Naive thymus-derived CD8-positive, alpha-beta T cell (primary cell): ENCODE measurements at regions not wholly inside any gene's neighbourhood (a gene's known extent, or its start where the extent isn't known, plus 50 kb on each side); places are given as distances from the start of the nearest gene placed in this dataset.

Experiments used
- ATAC-seq, 2 donors: fragments of 150-1000 bp; cut with Tn5 transposase in 1 of 2; sonication (Bioruptor Pico), chemical (Tn5 transposase) in 1 of 2; 1 replicate in 1 of 2; 2 replicates in 1 of 2; pipeline ENCODE4 v1.10.0; 2021; ENCODE audit warnings: mild to moderate bottlenecking in 2 of 2, moderate library complexity in 2 of 2
- POLR2A ChIA-PET: fragments of 350-600 bp; sonication (Branson Sonifier 250); formaldehyde crosslinking; loops from one replicate; lab custom pipeline; 2021; ENCODE audit warnings: antibody characterized with exemption; lab: Charles Lee
- DNase-seq, 10 donors: peaks; one replicate each; pipeline versions ENCODE4 v3.0.0 to v3.0.0-alpha.2; 2020 to 2022
- H3K27ac Mint-ChIP-seq, 10 donors: one replicate each; pipeline ENCODE4 v1.8.0; 2020 to 2022; ENCODE audit warnings: mild to moderate bottlenecking in 10 of 10, mixed read lengths in 10 of 10, moderate library complexity in 4 of 10, inconsistent platforms in 1 of 10
- H3K27me3 Mint-ChIP-seq, 5 donors: one replicate each; pipeline ENCODE4 v1.8.0; 2021 to 2022; ENCODE audit warnings: mixed read lengths in 5 of 5
- H3K36me3 Mint-ChIP-seq, 3 donors: one replicate each; pipeline ENCODE4 v1.8.0; 2020 to 2022; ENCODE audit warnings: mixed read lengths in 3 of 3, mild to moderate bottlenecking in 2 of 3, inconsistent platforms in 1 of 3
- H3K4me1 Mint-ChIP-seq, 4 donors: one replicate each; pipeline ENCODE4 v1.8.0; 2021 to 2022; ENCODE audit warnings: mixed read lengths in 4 of 4
- H3K4me3 Mint-ChIP-seq, 10 donors: one replicate each; pipeline ENCODE4 v1.8.0; 2020 to 2022; ENCODE audit warnings: mild to moderate bottlenecking in 10 of 10, mixed read lengths in 10 of 10, moderate library complexity in 6 of 10, inconsistent platforms in 1 of 10
- H3K9me3 Mint-ChIP-seq, 9 donors: one replicate each; pipeline ENCODE4 v1.8.0; 2020 to 2022; ENCODE audit warnings: mixed read lengths in 9 of 9, mild to moderate bottlenecking in 3 of 9, inconsistent platforms in 1 of 9, moderate library complexity in 1 of 9

GRCh38 chr2:117714745-117715417 is 99.6 kb upstream of the DDX18 start:
- Mint-ChIP-seq H3K4me1 (no peaks in the 10 kb centered on the region), H3K27ac (no peak overlapping the region), H3K4me3 (no peak overlapping the region), H3K36me3 (no peaks in the 10 kb centered on the region), H3K27me3 (peaks cover 0 to 14% (median 3%) of the 10 kb centered on the region in 5 donors), H3K9me3 (peaks cover 0 to 29% (median 4%) of the 10 kb centered on the region in 9 donors)
- DNase-seq (no peak), ATAC-seq (no peak)
- POLR2A ChIA-PET = no interaction called here

GRCh38 chr2:117716505-117716904 is 98.0 kb upstream of the DDX18 start:
- no peak overlapping the region for H3K4me3 Mint-ChIP-seq
- H3K36me3 Mint-ChIP-seq = no peaks in the 10 kb centered on the region
- H3K27me3 Mint-ChIP-seq = peaks cover 0 to 30% (median 3%) of the 10 kb centered on the region in 5 donors
- no peak overlapping the region for H3K27ac Mint-ChIP-seq
- H3K9me3 Mint-ChIP-seq = peaks cover 0 to 17% (median 4%) of the 10 kb centered on the region in 9 donors
- no peaks in the 10 kb centered on the region for H3K4me1 Mint-ChIP-seq
- ATAC-seq (no peak), DNase-seq (no peak)
- POLR2A ChIA-PET = no interaction called here

GRCh38 chr2:117717072-117717471 is 97.4 kb upstream of the DDX18 start:
- H3K9me3 Mint-ChIP-seq = peaks cover 0 to 11% (median under 1%) of the 10 kb centered on the region in 9 donors
- peaks cover 0 to 30% (median 3%) of the 10 kb centered on the region in 5 donors for H3K27me3 Mint-ChIP-seq
- POLR2A ChIA-PET = no interaction called here
- no peak overlapping the region for H3K27ac Mint-ChIP-seq
- no peak overlapping the region for H3K4me3 Mint-ChIP-seq
- no peak for ATAC-seq
- H3K4me1 Mint-ChIP-seq = peaks cover 0 to under 1% (median 0%) of the 10 kb centered on the region in 4 donors
- H3K36me3 Mint-ChIP-seq = no peaks in the 10 kb centered on the region
- DNase-seq = no peak

GRCh38 chr2:117718048-117718447 is 96.4 kb upstream of the DDX18 start:
- no peak for ATAC-seq
- Mint-ChIP-seq H3K27ac (no peak overlapping the region), H3K36me3 (no peaks in the 10 kb centered on the region), H3K9me3 (peaks cover 0 to 4% (median 0%) of the 10 kb centered on the region in 9 donors), H3K4me1 (peaks cover 0 to 6% (median 3%) of the 10 kb centered on the region in 4 donors), H3K4me3 (no peak overlapping the region), H3K27me3 (peaks cover 0 to 30% (median 3%) of the 10 kb centered on the region in 5 donors)
- POLR2A ChIA-PET = no interaction called here
- DNase-seq = no peak

- H3K4me3 Mint-ChIP-seq = no peak overlapping the region
- no peaks in the 10 kb centered on the region for H3K36me3 Mint-ChIP-seq
- no peaks in the 10 kb centered on the region for H3K9me3 Mint-ChIP-seq
- H3K4me1 Mint-ChIP-seq = peaks cover 0 to 6% (median 3%) of the 10 kb centered on the region in 4 donors
- peaks cover 0 to 30% (median 5%) of the 10 kb centered on the region in 5 donors for H3K27me3 Mint-ChIP-seq
- H3K27ac Mint-ChIP-seq = no peak overlapping the region
- no peak for ATAC-seq
- no peak for DNase-seq
- POLR2A ChIA-PET = no interaction called here
These were observed 93.7 kb upstream of the DDX18 start for GRCh38 chr2:117720765-117721164.

- Mint-ChIP-seq H3K4me3 (no peak overlapping the region), H3K27ac (no peak overlapping the region), H3K36me3 (no peaks in the 10 kb centered on the region), H3K4me1 (peaks cover 0 to 6% (median 3%) of the 10 kb centered on the region in 4 donors), H3K27me3 (peaks cover 0 to 30% (median 5%) of the 10 kb centered on the region in 5 donors), H3K9me3 (no peaks in the 10 kb centered on the region)
- no peak for DNase-seq
- POLR2A ChIA-PET = no interaction called here
- no peak for ATAC-seq
These were observed 91.0 kb upstream of the DDX18 start for GRCh38 chr2:117723483-117723882.

GRCh38 chr2:117723888-117724434 is 90.5 kb upstream of the DDX18 start:
- Mint-ChIP-seq H3K27me3 (peaks cover 0 to 25% (median 4%) of the 10 kb centered on the region in 5 donors), H3K27ac (no peak overlapping the region), H3K9me3 (no peaks in the 10 kb centered on the region), H3K4me1 (peaks cover 0 to 6% (median 3%) of the 10 kb centered on the region in 4 donors), H3K36me3 (no peaks in the 10 kb centered on the region), H3K4me3 (no peak overlapping the region)
- ATAC-seq (no peak), DNase-seq (no peak)
- POLR2A ChIA-PET = no interaction called here

- POLR2A ChIA-PET = no interaction called here
- H3K4me3 Mint-ChIP-seq = no peak overlapping the region
These were observed 87.7 kb upstream of the DDX18 start for GRCh38 chr2:117726747-117727146.

GRCh38 chr2:117737846-117738245 is 76.6 kb upstream of the DDX18 start:
- Mint-ChIP-seq H3K27ac (no peak overlapping the region), H3K4me1 (peaks cover 0 to 3% (median 0%) of the 10 kb centered on the region in 4 donors), H3K9me3 (peaks cover 0 to 11% (median 3%) of the 10 kb centered on the region in 9 donors), H3K4me3 (no peak overlapping the region), H3K36me3 (no peaks in the 10 kb centered on the region), H3K27me3 (peaks cover 2 to 10% (median 2%) of the 10 kb centered on the region in 5 donors)
- POLR2A ChIA-PET = no interaction called here
- no peak for ATAC-seq
- DNase-seq = no peak

More at GRCh38 chr2:117726747-117727146, 87.7 kb upstream of the DDX18 start:
- DNase-seq (no peak), ATAC-seq (no peak)
- H3K9me3 Mint-ChIP-seq = peaks cover 0 to 11% (median 3%) of the 10 kb centered on the region in 9 donors
- H3K27ac Mint-ChIP-seq = no peak overlapping the region
- peaks cover 0 to 3% (median 0%) of the 10 kb centered on the region in 3 donors for H3K36me3 Mint-ChIP-seq
- peaks cover 0 to 6% (median 3%) of the 10 kb centered on the region in 4 donors for H3K4me1 Mint-ChIP-seq
- peaks cover 0 to 10% (median 3%) of the 10 kb centered on the region in 5 donors for H3K27me3 Mint-ChIP-seq

GRCh38 chr2:117738991-117739839 is 75.3 kb upstream of the DDX18 start:
- POLR2A ChIA-PET = no interaction called here
- ATAC-seq = no peak
- H3K4me1 Mint-ChIP-seq = peaks cover 0 to 3% (median 0%) of the 10 kb centered on the region in 4 donors
- no peaks in the 10 kb centered on the region for H3K36me3 Mint-ChIP-seq
- no peak overlapping the region for H3K27ac Mint-ChIP-seq
- no peak overlapping the region for H3K4me3 Mint-ChIP-seq
- H3K27me3 Mint-ChIP-seq = peaks cover 0 to 10% (median 2%) of the 10 kb centered on the region in 5 donors
- H3K9me3 Mint-ChIP-seq = peaks cover 0 to 10% (median 0%) of the 10 kb centered on the region in 9 donors
- no peak for DNase-seq

- Mint-ChIP-seq H3K4me3 (no peak overlapping the region), H3K4me1 (no peaks in the 10 kb centered on the region)
These were observed 69.0 kb upstream of the DDX18 start for GRCh38 chr2:117745537-117745936.

GRCh38 chr2:117755768-117756167 is 58.7 kb upstream of the DDX18 start:
- Mint-ChIP-seq H3K9me3 (peaks cover 0 to 7% (median 2%) of the 10 kb centered on the region in 9 donors), H3K4me3 (no peak overlapping the region), H3K27ac (no peak overlapping the region), H3K4me1 (peaks cover 0 to 2% (median 0%) of the 10 kb centered on the region in 4 donors), H3K27me3 (peaks cover 0 to 4% (median 2%) of the 10 kb centered on the region in 5 donors), H3K36me3 (no peaks in the 10 kb centered on the region)
- ATAC-seq (no peak), DNase-seq (no peak)
- POLR2A ChIA-PET = no interaction called here

More at GRCh38 chr2:117745537-117745936, 69.0 kb upstream of the DDX18 start:
- no peak for ATAC-seq
- POLR2A ChIA-PET = no interaction called here
- no peaks in the 10 kb centered on the region for H3K36me3 Mint-ChIP-seq
- no peak overlapping the region for H3K27ac Mint-ChIP-seq
- H3K27me3 Mint-ChIP-seq = peaks cover 6 to 37% (median 7%) of the 10 kb centered on the region in 5 donors
- DNase-seq = no peak
- peaks cover 0 to 3% (median 0%) of the 10 kb centered on the region in 9 donors for H3K9me3 Mint-ChIP-seq
